ENCODE measurements at regions not wholly inside any gene's neighbourhood (a gene's known extent, or its start where the extent isn't known, plus 50 kb on each side); places are given as distances from the start of the nearest gene placed in this dataset.

GRCh38 chr10:121033366-121033765, 182.2 kb downstream of the WDR11 start:
- no peak for DNase-seq (ENCODE audit: low read depth)

- no peak for DNase-seq (ENCODE audit: low read depth)
Observed at GRCh38 chr10:121036431-121036830, 185.3 kb downstream of the WDR11 start.

GRCh38 chr10:121041499-121041898, 190.3 kb downstream of the WDR11 start:
- DNase-seq (ENCODE audit: low read depth), result no peak

- no peak for DNase-seq (ENCODE audit: low read depth)
Observed at GRCh38 chr10:121041906-121042305, 190.7 kb downstream of the WDR11 start.

GRCh38 chr10:121042342-121042741, 191.2 kb downstream of the WDR11 start:
- DNase-seq (ENCODE audit: low read depth), result no peak

GRCh38 chr10:121043124-121043849, 192.1 kb downstream of the WDR11 start:
- no peak for DNase-seq (ENCODE audit: low read depth)

GRCh38 chr10:121048749-121049148, 197.6 kb downstream of the WDR11 start:
- no peak for DNase-seq (ENCODE audit: low read depth)

GRCh38 chr10:121049489-121049888, 198.3 kb downstream of the WDR11 start:
- DNase-seq (ENCODE audit: low read depth), result no peak

- no peak for DNase-seq (ENCODE audit: low read depth)
Observed at GRCh38 chr10:121049923-121050322, 198.8 kb downstream of the WDR11 start.

GRCh38 chr10:121051171-121051570, 200.0 kb downstream of the WDR11 start:
- no peak for DNase-seq (ENCODE audit: low read depth)

- DNase-seq (ENCODE audit: low read depth), result no peak
Observed at GRCh38 chr10:121051696-121052279, 200.6 kb downstream of the WDR11 start.

GRCh38 chr10:121053151-121053550, 202.0 kb downstream of the WDR11 start:
- no peak for DNase-seq (ENCODE audit: low read depth)

- DNase-seq (ENCODE audit: low read depth), result no peak
Observed at GRCh38 chr10:121054874-121055273, 203.7 kb downstream of the WDR11 start.

- DNase-seq (ENCODE audit: low read depth), result no peak
Observed at GRCh38 chr10:121057269-121057668, 206.1 kb downstream of the WDR11 start.

GRCh38 chr10:121058082-121058481, 206.9 kb downstream of the WDR11 start:
- DNase-seq (ENCODE audit: low read depth), result no peak

GRCh38 chr10:121059351-121059750, 208.2 kb downstream of the WDR11 start:
- DNase-seq (ENCODE audit: low read depth), result no peak

GRCh38 chr10:121062115-121062514, 211.0 kb downstream of the WDR11 start:
- no peak for DNase-seq (ENCODE audit: low read depth)

- no peak for DNase-seq (ENCODE audit: low read depth)
Observed at GRCh38 chr10:121063744-121064143, 212.6 kb downstream of the WDR11 start.

GRCh38 chr10:121064491-121064890, 213.3 kb downstream of the WDR11 start:
- no peak for DNase-seq (ENCODE audit: low read depth)

GRCh38 chr10:121065330-121065729, 214.2 kb downstream of the WDR11 start:
- DNase-seq (ENCODE audit: low read depth), result no peak

- no peak for DNase-seq (ENCODE audit: low read depth)
Observed at GRCh38 chr10:121069061-121069850, 218.1 kb downstream of the WDR11 start.

- DNase-seq (ENCODE audit: low read depth), result no peak
Observed at GRCh38 chr10:121070275-121071070, 219.3 kb downstream of the WDR11 start.

Measured in EH (cell line).